Liver (tissue), 3 donors: ENCODE measurements at regions not wholly inside any gene's neighbourhood (a gene's known extent, or its start where the extent isn't known, plus 50 kb on each side); places are given as distances from the start of the nearest gene placed in this dataset.

Experiments
- JUND ChIP-seq, 2 donors: IDR thresholded peaks; 2 replicates each; pipeline ENCODE4 v1.6.1; 2016; ENCODE audit warnings: antibody characterized with exemption in 2 of 2
- YY1 ChIP-seq: IDR thresholded peaks from 2 replicates; pipeline ENCODE4 v1.6.1; 2016; ENCODE audit warnings: antibody characterized with exemption, mild to moderate bottlenecking
- TF ChIP-seq, protein P1 (sequence below): fragments of 150-350 bp; IDR thresholded peaks from 2 replicates; pipeline ENCODE4 v1.5.1; 2017; ENCODE audit warnings: improper control_type of control experiment, low read depth, low read length; ENCODE audit not compliant: missing input control
- TF ChIP-seq, protein P2 (sequence below): IDR thresholded peaks from 2 replicates; pipeline ENCODE4 v1.6.1; 2016; ENCODE audit warnings: antibody characterized with exemption
- donor health status: healthy.
- donor health status: healthy.

DNA sequence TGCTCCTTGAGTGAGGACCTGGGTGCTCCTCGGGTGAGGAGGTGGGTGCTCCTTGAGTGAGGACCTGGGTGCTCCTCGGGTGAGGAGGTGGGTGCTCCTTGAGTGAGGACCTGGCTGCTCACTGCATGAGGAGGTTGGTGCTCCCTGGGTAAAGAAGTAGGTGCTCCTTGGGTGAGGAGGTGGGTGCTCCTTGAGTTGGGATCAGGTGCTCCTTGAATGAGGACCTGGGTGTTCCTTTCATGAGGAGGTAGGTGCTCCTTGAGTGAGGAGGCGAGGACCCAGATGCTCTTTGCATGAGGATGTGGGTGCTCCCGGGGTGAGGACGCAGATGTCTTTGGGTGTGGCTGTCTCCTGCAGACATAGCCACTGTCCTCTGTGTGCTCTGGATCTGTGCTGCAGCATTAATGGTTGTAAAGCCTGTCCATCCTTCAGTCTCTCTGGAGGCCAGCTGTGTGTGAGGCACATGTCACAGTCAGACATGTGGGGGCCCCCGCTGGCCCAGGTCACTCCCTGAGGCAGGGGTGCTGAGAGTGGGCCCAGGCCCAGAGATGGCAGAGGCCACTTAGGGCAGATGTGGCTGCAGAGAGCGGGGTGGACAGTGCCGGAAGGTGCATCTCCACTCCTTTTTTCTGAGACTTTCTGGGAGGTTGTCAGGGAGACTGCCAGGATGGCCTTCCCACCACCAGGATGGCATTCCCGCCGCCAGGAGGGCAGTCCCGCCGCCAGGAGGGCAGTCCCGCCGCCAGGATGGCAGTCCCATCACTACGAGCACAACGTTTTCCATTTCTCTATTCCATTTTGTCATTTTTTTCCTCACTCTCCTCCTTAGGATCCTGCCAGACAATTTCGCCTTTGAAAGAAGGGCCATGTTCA is 101.8 kb downstream of the HMX1 start:
- TF ChIP-seq, protein P1, sequence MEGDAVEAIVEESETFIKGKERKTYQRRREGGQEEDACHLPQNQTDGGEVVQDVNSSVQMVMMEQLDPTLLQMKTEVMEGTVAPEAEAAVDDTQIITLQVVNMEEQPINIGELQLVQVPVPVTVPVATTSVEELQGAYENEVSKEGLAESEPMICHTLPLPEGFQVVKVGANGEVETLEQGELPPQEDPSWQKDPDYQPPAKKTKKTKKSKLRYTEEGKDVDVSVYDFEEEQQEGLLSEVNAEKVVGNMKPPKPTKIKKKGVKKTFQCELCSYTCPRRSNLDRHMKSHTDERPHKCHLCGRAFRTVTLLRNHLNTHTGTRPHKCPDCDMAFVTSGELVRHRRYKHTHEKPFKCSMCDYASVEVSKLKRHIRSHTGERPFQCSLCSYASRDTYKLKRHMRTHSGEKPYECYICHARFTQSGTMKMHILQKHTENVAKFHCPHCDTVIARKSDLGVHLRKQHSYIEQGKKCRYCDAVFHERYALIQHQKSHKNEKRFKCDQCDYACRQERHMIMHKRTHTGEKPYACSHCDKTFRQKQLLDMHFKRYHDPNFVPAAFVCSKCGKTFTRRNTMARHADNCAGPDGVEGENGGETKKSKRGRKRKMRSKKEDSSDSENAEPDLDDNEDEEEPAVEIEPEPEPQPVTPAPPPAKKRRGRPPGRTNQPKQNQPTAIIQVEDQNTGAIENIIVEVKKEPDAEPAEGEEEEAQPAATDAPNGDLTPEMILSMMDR = no peak
- no peak for TF ChIP-seq YY1
- TF ChIP-seq, protein P2, sequence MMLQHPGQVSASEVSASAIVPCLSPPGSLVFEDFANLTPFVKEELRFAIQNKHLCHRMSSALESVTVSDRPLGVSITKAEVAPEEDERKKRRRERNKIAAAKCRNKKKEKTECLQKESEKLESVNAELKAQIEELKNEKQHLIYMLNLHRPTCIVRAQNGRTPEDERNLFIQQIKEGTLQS = no peak
- no peak for TF ChIP-seq JUND (IDR thresholded peaks at IDR 0.05)
